ENCODE measurements at regions not wholly inside any gene's neighbourhood (a gene's known extent, or its start where the extent isn't known, plus 50 kb on each side); places are given as distances from the start of the nearest gene placed in this dataset.

GRCh38 chr12:92078167-92079053, 67.2 kb downstream of the BTG1 start:
- TF ChIP-seq, protein P1, sequence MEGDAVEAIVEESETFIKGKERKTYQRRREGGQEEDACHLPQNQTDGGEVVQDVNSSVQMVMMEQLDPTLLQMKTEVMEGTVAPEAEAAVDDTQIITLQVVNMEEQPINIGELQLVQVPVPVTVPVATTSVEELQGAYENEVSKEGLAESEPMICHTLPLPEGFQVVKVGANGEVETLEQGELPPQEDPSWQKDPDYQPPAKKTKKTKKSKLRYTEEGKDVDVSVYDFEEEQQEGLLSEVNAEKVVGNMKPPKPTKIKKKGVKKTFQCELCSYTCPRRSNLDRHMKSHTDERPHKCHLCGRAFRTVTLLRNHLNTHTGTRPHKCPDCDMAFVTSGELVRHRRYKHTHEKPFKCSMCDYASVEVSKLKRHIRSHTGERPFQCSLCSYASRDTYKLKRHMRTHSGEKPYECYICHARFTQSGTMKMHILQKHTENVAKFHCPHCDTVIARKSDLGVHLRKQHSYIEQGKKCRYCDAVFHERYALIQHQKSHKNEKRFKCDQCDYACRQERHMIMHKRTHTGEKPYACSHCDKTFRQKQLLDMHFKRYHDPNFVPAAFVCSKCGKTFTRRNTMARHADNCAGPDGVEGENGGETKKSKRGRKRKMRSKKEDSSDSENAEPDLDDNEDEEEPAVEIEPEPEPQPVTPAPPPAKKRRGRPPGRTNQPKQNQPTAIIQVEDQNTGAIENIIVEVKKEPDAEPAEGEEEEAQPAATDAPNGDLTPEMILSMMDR (IDR thresholded peaks at IDR 0.05): no peak
- TF ChIP-seq POLR2AphosphoS5 (IDR thresholded peaks at IDR 0.05) (peak in 1 of 3 donors; percentile 61), POLR2A (IDR thresholded peaks at IDR 0.05) (no peak)
